ENCODE measurements at regions not wholly inside any gene's neighbourhood (a gene's known extent, or its start where the extent isn't known, plus 50 kb on each side); places are given as distances from the start of the nearest gene placed in this dataset.

- no peaks in the 10 kb centered on the region for H3K79me2 ChIP-seq (ENCODE audit: control insufficient read depth, insufficient read depth, low read length)
- no peak for TF ChIP-seq EZH2 (IDR thresholded peaks at IDR 0.05; ENCODE audit: low read length)
- no peak for TF ChIP-seq CTCF (optimal IDR thresholded peaks at IDR 0.05 in 1 of 3, IDR thresholded peaks at IDR 0.05 in 1 of 3, conservative IDR thresholded peaks at IDR 0.05 in 1 of 3; ENCODE audit: extremely low read depth in 1 of 3, insufficient read depth in 2 of 3, low read length in 3 of 3)
- no peak overlapping the region for H2AFZ ChIP-seq (ENCODE audit: control insufficient read depth, low read length)
- H3K27me3 ChIP-seq (ENCODE audit: control insufficient read depth, extremely low read depth, insufficient read depth, low read length): no peaks in the 10 kb centered on the region
- H4K20me1 ChIP-seq (ENCODE audit: control insufficient read depth, extremely low read depth, insufficient read depth, low read length): no peaks in the 10 kb centered on the region
- no peak overlapping the region for H3K4me2 ChIP-seq (ENCODE audit: control insufficient read depth, extremely low read depth, insufficient read depth, low read depth, low read length)
- H3K9ac ChIP-seq (ENCODE audit: control insufficient read depth, extremely low read depth, insufficient read depth, low read length): no peak overlapping the region
- H3K4me1 ChIP-seq (ENCODE audit: control insufficient read depth, extremely low read depth, insufficient read depth, low read length): no peaks in the 10 kb centered on the region
- dilution Hi-C loops (cut with MboI; ENCODE audit: extremely low pct_ligation_motif_present, low sequenced_read_pairs): no loop called here
- no peak overlapping the region for H3K27ac ChIP-seq (ENCODE audit: control insufficient read depth, insufficient read depth, low read length)
- no peaks in the 10 kb centered on the region for H3K9me3 ChIP-seq (ENCODE audit: control insufficient read depth, low read depth, low read length)
- no peak overlapping the region for H3K4me3 ChIP-seq (ENCODE audit: control insufficient read depth in 2 of 3, extremely low read depth in 1 of 3, insufficient read depth in 2 of 3, low read depth in 1 of 3, low read length in 3 of 3)
- no peaks in the 10 kb centered on the region for H3K36me3 ChIP-seq (ENCODE audit: control insufficient read depth in 2 of 2, extremely low read depth in 1 of 2, insufficient read depth in 2 of 2, low read length in 2 of 2)
- DNase-seq (ENCODE audit: low read depth, low spot score) (no peak), FAIRE-seq (no peak)
- H3K9me1 ChIP-seq (ENCODE audit: control insufficient read depth, extremely low read depth, insufficient read depth, low read length): no peaks in the 10 kb centered on the region
These were observed 167.2 kb upstream of the PROX1 start for GRCh38 chr1:213820362-213821149.

GRCh38 chr1:213821175-213821942 is 166.4 kb upstream of the PROX1 start:
- no peak for TF ChIP-seq EZH2 (IDR thresholded peaks at IDR 0.05; ENCODE audit: low read length)
- TF ChIP-seq CTCF (optimal IDR thresholded peaks at IDR 0.05 in 1 of 3, IDR thresholded peaks at IDR 0.05 in 1 of 3, conservative IDR thresholded peaks at IDR 0.05 in 1 of 3; ENCODE audit: extremely low read depth in 1 of 3, insufficient read depth in 2 of 3, low read length in 3 of 3): no peak
- Histone ChIP-seq H3K4me2 (ENCODE audit: control insufficient read depth, extremely low read depth, insufficient read depth, low read depth, low read length) (no peak overlapping the region), H3K9me1 (ENCODE audit: control insufficient read depth, extremely low read depth, insufficient read depth, low read length) (no peaks in the 10 kb centered on the region), H3K9me3 (ENCODE audit: control insufficient read depth, low read depth, low read length) (no peaks in the 10 kb centered on the region), H3K79me2 (ENCODE audit: control insufficient read depth, insufficient read depth, low read length) (no peaks in the 10 kb centered on the region), H3K4me3 (ENCODE audit: control insufficient read depth in 2 of 3, extremely low read depth in 1 of 3, insufficient read depth in 2 of 3, low read depth in 1 of 3, low read length in 3 of 3) (no peak overlapping the region), H3K9ac (ENCODE audit: control insufficient read depth, extremely low read depth, insufficient read depth, low read length) (no peak overlapping the region), H4K20me1 (ENCODE audit: control insufficient read depth, extremely low read depth, insufficient read depth, low read length) (no peaks in the 10 kb centered on the region), H3K27ac (ENCODE audit: control insufficient read depth, insufficient read depth, low read length) (no peak overlapping the region), H3K4me1 (ENCODE audit: control insufficient read depth, extremely low read depth, insufficient read depth, low read length) (no peaks in the 10 kb centered on the region), H3K27me3 (ENCODE audit: control insufficient read depth, extremely low read depth, insufficient read depth, low read length) (no peaks in the 10 kb centered on the region), H3K36me3 (ENCODE audit: control insufficient read depth in 2 of 2, extremely low read depth in 1 of 2, insufficient read depth in 2 of 2, low read length in 2 of 2) (no peaks in the 10 kb centered on the region), H2AFZ (ENCODE audit: control insufficient read depth, low read length) (no peak overlapping the region)
- FAIRE-seq (no peak), DNase-seq (ENCODE audit: low read depth, low spot score) (no peak)
- dilution Hi-C loops (cut with MboI; ENCODE audit: extremely low pct_ligation_motif_present, low sequenced_read_pairs): no loop called here
